ENCODE measurements at regions not wholly inside any gene's neighbourhood (a gene's known extent, or its start where the extent isn't known, plus 50 kb on each side); places are given as distances from the start of the nearest gene placed in this dataset.

DNA sequence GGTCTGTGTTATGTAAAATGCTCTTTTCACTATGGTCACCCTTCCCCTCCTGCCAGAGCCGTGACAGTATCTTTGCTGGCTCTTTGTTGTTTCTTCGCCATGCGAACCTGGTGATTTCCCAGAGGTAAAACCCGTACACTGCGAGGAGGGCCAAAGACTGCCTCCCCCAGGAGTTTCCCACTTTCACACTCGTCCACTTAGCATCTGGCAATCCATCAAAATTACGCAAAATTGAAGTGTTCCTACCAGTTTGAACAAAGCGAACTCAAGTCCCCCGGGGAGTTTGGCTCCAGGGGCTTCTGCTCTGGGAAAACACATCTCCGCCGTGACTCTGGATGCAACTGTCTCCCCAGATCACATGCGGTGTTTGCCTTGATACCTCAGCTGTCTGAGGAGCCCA is 239.9 kb downstream of the FAM43A start:
- H3K9ac ChIP-seq (ENCODE audit: extremely low read depth, insufficient read length, low read length), result no peak overlapping the region
- no peak overlapping the region for H2BK120ac ChIP-seq (ENCODE audit: low read depth, low read length, poor library complexity, severe bottlenecking)
- H3K27ac Mint-ChIP-seq, result peak overlapping the region in 1 of 3 experiments; percentile 91; a peak in 3 of 7 replicates
- H2BK15ac ChIP-seq (ENCODE audit: low read depth, low read length), result no peak overlapping the region
- H3K27me3 Mint-ChIP-seq (ENCODE audit: low read depth), result peaks cover 6% of the 10 kb centered on the region; the same call in 1 of the 2 replicates
- H2BK5ac ChIP-seq (ENCODE audit: insufficient read length, low read length), result no peak overlapping the region
- no peaks in the 10 kb centered on the region for H3K9me3 ChIP-seq (ENCODE audit: control insufficient read depth, low read depth, low read length)
- no peak overlapping the region for H3K23ac ChIP-seq (ENCODE audit: insufficient read length, low read depth, low read length)
- H3K27me3 ChIP-seq (ENCODE audit: insufficient read depth, low read length), result no peaks in the 10 kb centered on the region
- peaks cover 6% of the 10 kb centered on the region; the same call in 1 of the 2 replicates for H3K4me1 ChIP-seq (ENCODE audit: insufficient read depth, low read length)
- no peak overlapping the region for H3K27ac ChIP-seq (ENCODE audit: insufficient read length, low read depth, low read length)
- no CpG with 5 or more reads among the region's 12 CpGs for WGBS (ENCODE audit: extremely low coverage, insufficient read length, low lambda C conversion rate)
- no peak overlapping the region for H3T11ph ChIP-seq (ENCODE audit: low read length)
- DNase-seq, result no peak
- H3K9me3 Mint-ChIP-seq, result peaks cover 9 to 17% of the 10 kb centered on the region in 2 experiments; a peak in 4 of 5 replicates
- H2BK12ac ChIP-seq (ENCODE audit: insufficient read length, low read depth, low read length), result no peak overlapping the region
- H3K23me2 ChIP-seq (ENCODE audit: insufficient read length, low read depth, low read length, poor library complexity, severe bottlenecking), result no peaks in the 10 kb centered on the region
- H4K20me1 ChIP-seq (ENCODE audit: control insufficient read depth, insufficient read depth, insufficient read length), result no peaks in the 10 kb centered on the region
- no peak overlapping the region for H2BK20ac ChIP-seq (ENCODE audit: low read depth, low read length, poor library complexity, severe bottlenecking)
- no peak overlapping the region for H4K91ac ChIP-seq (ENCODE audit: insufficient read length, low read depth, low read length)
- no peaks in the 10 kb centered on the region for H3K79me2 ChIP-seq (ENCODE audit: insufficient read depth, low read length)
- TF ChIP-seq, protein P1, sequence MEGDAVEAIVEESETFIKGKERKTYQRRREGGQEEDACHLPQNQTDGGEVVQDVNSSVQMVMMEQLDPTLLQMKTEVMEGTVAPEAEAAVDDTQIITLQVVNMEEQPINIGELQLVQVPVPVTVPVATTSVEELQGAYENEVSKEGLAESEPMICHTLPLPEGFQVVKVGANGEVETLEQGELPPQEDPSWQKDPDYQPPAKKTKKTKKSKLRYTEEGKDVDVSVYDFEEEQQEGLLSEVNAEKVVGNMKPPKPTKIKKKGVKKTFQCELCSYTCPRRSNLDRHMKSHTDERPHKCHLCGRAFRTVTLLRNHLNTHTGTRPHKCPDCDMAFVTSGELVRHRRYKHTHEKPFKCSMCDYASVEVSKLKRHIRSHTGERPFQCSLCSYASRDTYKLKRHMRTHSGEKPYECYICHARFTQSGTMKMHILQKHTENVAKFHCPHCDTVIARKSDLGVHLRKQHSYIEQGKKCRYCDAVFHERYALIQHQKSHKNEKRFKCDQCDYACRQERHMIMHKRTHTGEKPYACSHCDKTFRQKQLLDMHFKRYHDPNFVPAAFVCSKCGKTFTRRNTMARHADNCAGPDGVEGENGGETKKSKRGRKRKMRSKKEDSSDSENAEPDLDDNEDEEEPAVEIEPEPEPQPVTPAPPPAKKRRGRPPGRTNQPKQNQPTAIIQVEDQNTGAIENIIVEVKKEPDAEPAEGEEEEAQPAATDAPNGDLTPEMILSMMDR (conservative IDR thresholded peaks at IDR 0.05), result no peak
- no peak overlapping the region for H3K14ac ChIP-seq (ENCODE audit: insufficient read depth, low read length)
- H3K4me3 Mint-ChIP-seq, result no peak overlapping the region
- peaks cover 17 to 22% of the 10 kb centered on the region in 2 experiments for H3K4me1 Mint-ChIP-seq
- H3K36me3 Mint-ChIP-seq (ENCODE audit: insufficient read depth in 1 of 3, low read depth in 3 of 3), result peaks cover 0 to 17% (median 3%) of the 10 kb centered on the region in 3 experiments; a peak in 4 of 7 replicates
- H3K4me2 ChIP-seq (ENCODE audit: insufficient read depth, insufficient read length, low read length), result no peak overlapping the region
- no peak overlapping the region for H2AFZ ChIP-seq (ENCODE audit: low read length)
- H2AK5ac ChIP-seq (ENCODE audit: insufficient read length, low read length), result no peak overlapping the region
- no peaks in the 10 kb centered on the region for H3K79me1 ChIP-seq (ENCODE audit: insufficient read depth, low read depth, low read length, poor library complexity, severe bottlenecking)
- H4K5ac ChIP-seq (ENCODE audit: insufficient read length, low read depth, low read length), result no peak overlapping the region
- no peak overlapping the region for H4K8ac ChIP-seq (replicated peaks; ENCODE audit: insufficient read length, low read depth, low read length)
- no peak overlapping the region for H3K4ac ChIP-seq (ENCODE audit: low read depth, low read length)
- no peak overlapping the region for H3K56ac ChIP-seq (ENCODE audit: insufficient read length, low read depth, low read length)
- no peak overlapping the region for H3K18ac ChIP-seq (ENCODE audit: insufficient read length, low read depth, low read length)
